ENCODE measurements at regions not wholly inside any gene's neighbourhood (a gene's known extent, or its start where the extent isn't known, plus 50 kb on each side); places are given as distances from the start of the nearest gene placed in this dataset.
"Not testable (repeated sequence)": the region's sequence is repeated elsewhere in the genome, so short reads cannot be mapped to it uniquely, and the experiment has no call there.

DNA sequence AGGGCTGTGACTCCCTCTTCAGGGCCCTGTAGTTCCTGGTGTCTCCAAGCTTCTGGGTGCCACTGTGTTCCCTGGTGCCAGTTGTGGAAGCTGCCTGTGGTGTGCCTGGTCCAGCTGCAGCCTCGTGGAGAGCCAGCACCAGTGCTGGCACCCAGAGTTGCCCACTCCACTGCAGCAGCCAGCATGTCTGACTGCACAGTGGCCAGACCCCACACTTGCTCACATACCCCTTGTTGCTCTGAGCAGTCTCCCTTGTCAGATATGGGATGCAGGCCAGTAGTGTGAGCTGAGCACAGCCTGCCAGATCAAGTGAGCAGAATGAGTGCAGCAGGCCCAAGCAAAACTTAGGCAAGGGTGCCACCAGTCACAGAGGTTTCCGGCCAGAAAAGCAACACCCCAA, 108.6 kb downstream of the ZMAT1 start:
- TF ChIP-seq, protein P1, sequence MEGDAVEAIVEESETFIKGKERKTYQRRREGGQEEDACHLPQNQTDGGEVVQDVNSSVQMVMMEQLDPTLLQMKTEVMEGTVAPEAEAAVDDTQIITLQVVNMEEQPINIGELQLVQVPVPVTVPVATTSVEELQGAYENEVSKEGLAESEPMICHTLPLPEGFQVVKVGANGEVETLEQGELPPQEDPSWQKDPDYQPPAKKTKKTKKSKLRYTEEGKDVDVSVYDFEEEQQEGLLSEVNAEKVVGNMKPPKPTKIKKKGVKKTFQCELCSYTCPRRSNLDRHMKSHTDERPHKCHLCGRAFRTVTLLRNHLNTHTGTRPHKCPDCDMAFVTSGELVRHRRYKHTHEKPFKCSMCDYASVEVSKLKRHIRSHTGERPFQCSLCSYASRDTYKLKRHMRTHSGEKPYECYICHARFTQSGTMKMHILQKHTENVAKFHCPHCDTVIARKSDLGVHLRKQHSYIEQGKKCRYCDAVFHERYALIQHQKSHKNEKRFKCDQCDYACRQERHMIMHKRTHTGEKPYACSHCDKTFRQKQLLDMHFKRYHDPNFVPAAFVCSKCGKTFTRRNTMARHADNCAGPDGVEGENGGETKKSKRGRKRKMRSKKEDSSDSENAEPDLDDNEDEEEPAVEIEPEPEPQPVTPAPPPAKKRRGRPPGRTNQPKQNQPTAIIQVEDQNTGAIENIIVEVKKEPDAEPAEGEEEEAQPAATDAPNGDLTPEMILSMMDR (IDR thresholded peaks at IDR 0.05; ENCODE audit: borderline replicate concordance, insufficient read depth, low read depth, low read length), result no peak
- no peak overlapping the region for H3K4me3 ChIP-seq (ENCODE audit: low read depth, low read length)

DNA sequence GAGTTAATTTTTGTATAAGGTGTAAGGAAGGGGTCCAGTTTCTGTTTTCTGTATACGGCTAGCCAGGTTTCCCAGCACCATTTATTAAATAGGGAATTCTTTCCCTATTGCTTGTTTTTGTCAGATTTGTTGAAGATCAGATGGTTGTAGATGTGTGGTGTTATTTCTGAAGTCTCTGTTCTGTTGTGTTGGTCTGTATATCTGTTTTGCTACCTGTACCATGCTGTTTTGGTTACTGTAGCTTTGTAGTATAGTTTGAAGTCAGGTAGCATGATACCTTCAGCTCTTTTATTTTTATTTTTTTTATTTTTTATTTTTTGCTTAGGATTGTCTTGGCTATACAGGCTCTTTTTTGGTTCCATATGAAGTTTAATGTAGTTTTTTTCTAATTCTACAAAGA, 114.1 kb downstream of the ZMAT1 start:
- not testable (repeated sequence) for H3K4me3 ChIP-seq (ENCODE audit: low read depth, low read length)

DNA sequence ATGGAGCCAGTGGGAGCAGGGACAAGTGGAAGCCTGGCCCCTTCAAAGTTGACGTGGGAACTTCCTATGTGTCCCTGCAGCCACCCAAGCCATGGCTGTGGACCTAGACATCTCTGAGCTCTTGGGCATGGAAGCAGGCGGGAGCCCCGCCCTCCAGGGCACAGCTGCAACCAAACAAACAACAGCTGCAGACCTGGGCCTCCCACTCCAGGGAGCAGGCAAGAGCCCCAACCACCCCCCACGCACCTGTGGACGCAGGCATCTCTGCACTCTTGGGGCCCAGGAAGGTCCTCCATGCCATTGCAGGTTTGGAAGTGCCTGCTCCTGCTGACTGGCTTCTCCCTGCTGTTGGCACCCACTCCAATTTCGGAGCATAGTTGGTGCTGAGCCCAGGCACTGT, 118.6 kb downstream of the ZMAT1 start:
- TF ChIP-seq, protein P1 (IDR thresholded peaks at IDR 0.05; ENCODE audit: borderline replicate concordance, insufficient read depth, low read depth, low read length), result no peak

DNA sequence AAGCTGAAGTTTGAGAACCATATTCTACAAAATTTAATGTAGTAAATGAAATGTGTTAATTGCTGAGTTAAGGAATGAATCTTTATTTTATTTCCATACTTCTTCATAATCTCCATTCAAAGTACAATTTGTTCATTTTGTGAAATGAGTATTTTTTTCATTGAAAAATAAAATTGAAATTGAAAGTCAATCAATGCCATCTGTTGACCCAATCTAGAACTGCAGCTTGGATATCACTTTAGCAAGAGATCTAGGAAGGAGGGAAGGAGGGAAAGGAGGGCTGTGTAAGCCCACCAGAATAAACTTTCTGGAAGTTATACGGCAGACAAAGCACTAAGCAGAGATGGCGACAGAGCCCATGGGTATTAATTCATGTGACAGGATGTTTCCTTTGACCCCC, 128.4 kb downstream of the ZMAT1 start:
- H3K4me3 ChIP-seq (ENCODE audit: low read depth, low read length), result no peak overlapping the region
- TF ChIP-seq, protein P1 (IDR thresholded peaks at IDR 0.05; ENCODE audit: borderline replicate concordance, insufficient read depth, low read depth, low read length), result peak; percentile 26; the same call in 1 of the 2 replicates

More for the DNA sequence above, 118.6 kb downstream of the ZMAT1 start:
- H3K4me3 ChIP-seq (ENCODE audit: low read depth, low read length), result no peak overlapping the region

DNA sequence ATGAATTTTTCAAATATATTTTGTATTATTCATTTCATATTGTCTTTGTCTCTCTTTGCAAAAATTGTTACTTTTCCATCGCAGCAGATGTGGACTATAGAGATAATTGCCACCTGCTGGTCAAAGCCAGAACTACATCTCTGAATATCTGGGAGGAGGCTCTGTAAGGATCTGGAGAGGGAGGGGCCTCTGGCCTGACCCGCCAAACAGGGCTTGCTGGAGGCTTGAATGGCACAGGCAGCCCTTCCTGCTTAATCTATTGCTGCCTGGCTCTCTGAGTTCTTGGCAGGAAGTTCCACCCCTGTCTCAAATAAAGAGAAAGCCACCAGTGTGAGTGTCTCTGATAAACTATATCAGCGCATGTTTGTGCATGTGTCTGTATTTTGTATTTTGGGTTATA, 132.4 kb downstream of the ZMAT1 start:
- TF ChIP-seq, protein P1 (IDR thresholded peaks at IDR 0.05; ENCODE audit: borderline replicate concordance, insufficient read depth, low read depth, low read length), result peak; percentile 53; the same call in 1 of the 2 replicates

DNA sequence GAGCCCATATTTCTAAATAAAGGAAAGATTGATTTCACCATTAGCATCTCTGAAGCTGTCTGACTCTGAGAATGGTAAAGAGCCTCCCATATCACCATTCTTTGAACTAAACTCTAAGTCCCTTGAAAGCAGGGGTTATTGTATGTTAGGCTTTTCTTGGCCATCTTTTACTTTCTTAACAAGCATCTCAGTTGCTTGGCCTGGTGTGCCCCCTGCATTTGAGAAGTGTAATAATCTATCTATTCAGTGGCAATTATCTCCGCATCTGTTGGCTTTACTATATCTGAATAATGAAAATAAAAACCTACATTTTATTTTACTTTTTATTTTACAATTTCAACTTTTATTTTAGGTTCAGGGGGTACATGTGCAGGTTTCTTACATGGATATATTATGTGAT, 128.3 kb upstream of the ARMCX2 start:
- H3K4me3 ChIP-seq (ENCODE audit: low read depth, low read length), result no peak overlapping the region
- TF ChIP-seq, protein P1 (IDR thresholded peaks at IDR 0.05; ENCODE audit: borderline replicate concordance, insufficient read depth, low read depth, low read length), result no peak

More for the DNA sequence above, 132.4 kb downstream of the ZMAT1 start:
- H3K4me3 ChIP-seq (ENCODE audit: low read depth, low read length), result no peak overlapping the region

DNA sequence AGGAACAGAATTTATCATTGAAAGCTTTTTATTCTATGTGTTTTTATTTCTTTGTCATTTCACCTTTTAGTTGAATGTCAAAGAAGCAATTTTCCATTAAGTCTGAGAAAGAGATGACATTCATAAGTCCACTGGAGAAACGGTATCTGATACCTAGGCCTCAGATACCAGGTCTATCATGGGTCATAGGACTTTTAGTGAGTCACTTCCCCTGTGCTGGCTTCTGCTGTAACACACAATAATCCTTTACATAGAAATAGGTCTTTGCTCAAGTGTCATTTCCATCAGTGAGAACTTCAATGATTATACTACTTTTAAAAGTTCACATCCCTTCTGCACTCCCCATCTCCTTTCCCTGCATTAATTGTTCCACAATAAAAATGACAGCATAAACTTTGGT, 125.5 kb upstream of the ARMCX2 start:
- no peak overlapping the region for H3K4me3 ChIP-seq (ENCODE audit: low read depth, low read length)
- TF ChIP-seq, protein P1 (IDR thresholded peaks at IDR 0.05; ENCODE audit: borderline replicate concordance, insufficient read depth, low read depth, low read length), result no peak

DNA sequence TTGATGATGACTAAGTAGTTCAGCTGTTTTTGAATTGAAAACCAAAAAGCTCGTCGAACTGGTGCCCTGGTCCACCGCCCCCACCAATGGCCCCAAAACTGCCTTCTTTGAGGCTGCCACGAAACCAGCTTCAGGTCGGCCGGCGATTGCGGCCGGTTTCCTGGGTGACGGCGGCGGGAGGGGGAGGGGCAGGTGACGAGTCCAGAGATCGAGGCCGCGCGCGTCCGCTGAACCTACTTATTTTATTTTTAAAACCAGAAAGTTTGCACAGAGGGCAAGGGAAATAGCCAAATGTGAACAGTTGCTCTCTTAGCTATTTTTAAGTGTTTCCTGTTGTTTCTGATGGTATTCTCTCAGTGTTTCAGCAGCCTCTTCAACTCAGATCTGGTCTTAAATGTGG, 120.8 kb upstream of the ARMCX2 start:
- H3K4me3 ChIP-seq (ENCODE audit: low read depth, low read length), result not testable (repeated sequence)

All from GM12875 (cell line).